Fibroblast of lung (primary cell): ENCODE measurements at regions not wholly inside any gene's neighbourhood (a gene's known extent, or its start where the extent isn't known, plus 50 kb on each side); places are given as distances from the start of the nearest gene placed in this dataset.

Source experiments
- DNase-seq, 2 donors: peaks; one replicate each; pipeline versions ENCODE4 v3.0.0 to v3.0.0-alpha.2; 2010; ENCODE audit warnings: low read depth in 2 of 2
- H2AFZ ChIP-seq: 2 replicates; pipeline ENCODE4 v1.5.1; 2012; ENCODE audit warnings: low read length, control low read depth, inconsistent platforms
- H3K27ac ChIP-seq: 2 replicates; pipeline ENCODE4 v1.5.1; 2011; ENCODE audit warnings: low read length, control low read depth; ENCODE audit not compliant: insufficient read depth
- H3K27me3 ChIP-seq: 2 replicates; pipeline ENCODE4 v1.5.1; 2011; ENCODE audit warnings: mild to moderate bottlenecking, low read length; ENCODE audit not compliant: control insufficient read depth, insufficient read depth
- H3K36me3 ChIP-seq: 2 replicates; pipeline ENCODE4 v1.5.1; 2011; ENCODE audit warnings: low read length; ENCODE audit not compliant: control insufficient read depth, insufficient read depth
- H3K4me1 ChIP-seq: 2 replicates; pipeline ENCODE4 v1.5.1; 2011; ENCODE audit warnings: low read length; ENCODE audit not compliant: control insufficient read depth, insufficient read depth; ENCODE audit errors: extremely low read depth
- H3K4me2 ChIP-seq: 2 replicates; pipeline ENCODE4 v1.5.1; 2011; ENCODE audit warnings: low read length, control low read depth; ENCODE audit not compliant: insufficient read depth; ENCODE audit errors: extremely low read depth
- H3K4me3 ChIP-seq, 4 experiments: fragments of 200-600 bp in 1 of 4; sonication (generic) in 1 of 4; replicated peaks in 1 of 4; 2 replicates each; pipeline ENCODE4 v1.5.1; 2011 to 2016; ENCODE audit warnings: low read length in 4 of 4, low read depth in 3 of 4, mild to moderate bottlenecking in 3 of 4, control low read depth in 2 of 4, inconsistent platforms in 1 of 4, mixed read lengths in 1 of 4; ENCODE audit not compliant: insufficient read depth in 1 of 4; ENCODE audit errors: control extremely low read depth in 1 of 4
- H3K79me2 ChIP-seq: 2 replicates; pipeline ENCODE4 v1.5.1; 2012; ENCODE audit warnings: mild to moderate bottlenecking, low read length, inconsistent platforms; ENCODE audit not compliant: control insufficient read depth, insufficient read depth
- H3K9ac ChIP-seq: 2 replicates; pipeline ENCODE4 v1.5.1; 2011; ENCODE audit warnings: mild to moderate bottlenecking, low read length, control low read depth; ENCODE audit not compliant: insufficient read depth
- H3K9me3 ChIP-seq: 2 replicates; pipeline ENCODE4 v1.5.1; 2012; ENCODE audit warnings: low read depth, low read length; ENCODE audit not compliant: control insufficient read depth, insufficient read depth
- H4K20me1 ChIP-seq: 2 replicates; pipeline ENCODE4 v1.5.1; 2011; ENCODE audit warnings: low read length; ENCODE audit not compliant: control insufficient read depth, insufficient read depth; ENCODE audit errors: extremely low read depth
- CTCF ChIP-seq, 2 donors: IDR thresholded peaks in 1 of 2; conservative IDR thresholded peaks in 1 of 2; 1 replicate in 1 of 2; 2 replicates in 1 of 2; pipeline ENCODE4 v1.5.1; 2011 to 2012; ENCODE audit warnings: low read length in 2 of 2, control low read depth in 1 of 2, inconsistent platforms in 1 of 2, low read depth in 1 of 2, mild to moderate bottlenecking in 1 of 2
- EZH2 ChIP-seq: IDR thresholded peaks from 2 replicates; pipeline ENCODE4 v1.5.1; 2012; ENCODE audit warnings: low read length, control low read depth, mild to moderate bottlenecking; ENCODE audit errors: missing control alignments

- Histone ChIP-seq H3K9ac (no peak overlapping the region), H3K4me3 (no peak overlapping the region), H3K27ac (no peak overlapping the region), H3K36me3 (no peaks in the 10 kb centered on the region), H3K4me1 (no peaks in the 10 kb centered on the region), H3K27me3 (no peaks in the 10 kb centered on the region), H3K79me2 (no peaks in the 10 kb centered on the region), H3K4me2 (no peak overlapping the region), H2AFZ (no peak overlapping the region), H4K20me1 (no peaks in the 10 kb centered on the region), H3K9me3 (no peaks in the 10 kb centered on the region)
- no peak for DNase-seq
- TF ChIP-seq CTCF (conservative IDR thresholded peaks at IDR 0.05 in 1 of 2, IDR thresholded peaks at IDR 0.05 in 1 of 2; ENCODE audit: low read depth in 1 of 2, low read length in 2 of 2) (no peak), EZH2 (no peak)
Observed at GRCh38 chr1:222940906-222941305, 126.1 kb downstream of the DISP1 start.

GRCh38 chr1:222941425-222941824 is 126.6 kb downstream of the DISP1 start:
- Histone ChIP-seq H3K9me3 (no peaks in the 10 kb centered on the region), H3K4me2 (no peak overlapping the region), H4K20me1 (no peaks in the 10 kb centered on the region), H3K27me3 (no peaks in the 10 kb centered on the region), H3K27ac (no peak overlapping the region), H3K4me1 (no peaks in the 10 kb centered on the region), H3K36me3 (no peaks in the 10 kb centered on the region), H3K9ac (no peak overlapping the region), H3K4me3 (no peak overlapping the region), H2AFZ (no peak overlapping the region), H3K79me2 (no peaks in the 10 kb centered on the region)
- no peak for DNase-seq
- TF ChIP-seq EZH2 = no peak

- H2AFZ ChIP-seq = no peak overlapping the region
- H3K79me2 ChIP-seq = no peaks in the 10 kb centered on the region
- no peak overlapping the region for H3K27ac ChIP-seq
- no peaks in the 10 kb centered on the region for H4K20me1 ChIP-seq
- no peaks in the 10 kb centered on the region for H3K36me3 ChIP-seq
- no peak for TF ChIP-seq EZH2
- TF ChIP-seq CTCF (conservative IDR thresholded peaks at IDR 0.05 in 1 of 2, IDR thresholded peaks at IDR 0.05 in 1 of 2; ENCODE audit: low read depth in 1 of 2, low read length in 2 of 2) = no peak
- H3K4me1 ChIP-seq = no peaks in the 10 kb centered on the region
- no peak overlapping the region for H3K9ac ChIP-seq
- no peaks in the 10 kb centered on the region for H3K9me3 ChIP-seq
- H3K27me3 ChIP-seq = no peaks in the 10 kb centered on the region
- no peak overlapping the region for H3K4me2 ChIP-seq
- DNase-seq = no peak
- H3K4me3 ChIP-seq = no peak overlapping the region
Observed at GRCh38 chr1:222946436-222946835, 131.6 kb downstream of the DISP1 start.
